ENCODE measurements at regions not wholly inside any gene's neighbourhood (a gene's known extent, or its start where the extent isn't known, plus 50 kb on each side); places are given as distances from the start of the nearest gene placed in this dataset.
"Not testable (repeated sequence)": the region's sequence is repeated elsewhere in the genome, so short reads cannot be mapped to it uniquely, and the experiment has no call there.

- peak; percentile 61 for DNase-seq (ENCODE audit: low spot score)
Observed at GRCh38 chr14:34300882-34301734, 160.9 kb downstream of the SPTSSA start.

- no peak for DNase-seq (ENCODE audit: low spot score)
Observed at GRCh38 chr14:34300330-34300729, 161.7 kb downstream of the SPTSSA start.

GRCh38 chr14:34299360-34299759 is 162.7 kb downstream of the SPTSSA start:
- no peak for DNase-seq (ENCODE audit: low spot score)

- DNase-seq (ENCODE audit: low spot score): no peak
Observed at GRCh38 chr14:34297786-34298520, 164.1 kb downstream of the SPTSSA start.

DNA sequence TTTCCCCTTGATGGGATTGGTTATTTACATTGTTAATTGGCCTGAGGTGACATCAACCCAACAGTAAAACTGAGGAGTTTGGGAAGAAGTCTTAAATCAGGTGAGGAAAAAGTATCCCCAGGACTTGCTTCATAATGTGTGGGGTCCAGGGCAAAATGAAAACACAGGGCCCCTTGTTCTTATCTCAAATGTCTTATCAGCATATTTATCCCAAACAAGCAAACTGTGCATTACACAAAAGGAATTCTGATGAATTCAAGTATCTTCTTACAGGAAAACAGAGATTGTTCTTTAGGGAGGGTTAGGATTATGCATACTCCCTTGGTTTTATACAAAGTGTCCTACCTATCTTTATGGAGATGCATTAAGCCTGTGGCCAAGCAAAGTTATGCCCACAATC is 178.4 kb downstream of the SPTSSA start:
- DNase-seq (ENCODE audit: low spot score): no peak

DNA sequence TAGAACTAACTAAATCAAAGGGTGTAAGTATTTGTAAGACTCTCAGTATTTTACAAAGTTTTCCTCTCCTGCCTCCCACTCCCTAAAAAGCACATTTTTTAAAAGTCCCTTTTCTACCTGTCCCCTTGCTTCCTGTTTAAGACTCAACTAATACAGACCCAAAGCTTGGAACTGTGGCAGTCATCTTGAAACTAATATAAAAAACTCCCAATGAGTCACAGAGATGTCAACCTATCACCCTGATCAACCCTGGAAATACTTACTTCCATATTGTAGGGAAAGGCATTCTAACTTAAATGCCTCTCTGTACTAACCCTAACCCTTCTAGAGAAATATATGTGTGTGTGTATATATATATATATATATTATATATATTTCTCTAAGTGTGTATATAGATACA is 184.8 kb downstream of the SPTSSA start:
- DNase-seq (ENCODE audit: low spot score): no peak

- no peak for DNase-seq (ENCODE audit: low spot score)
Observed at GRCh38 chr14:34275530-34275929, 186.5 kb downstream of the SPTSSA start.

DNA sequence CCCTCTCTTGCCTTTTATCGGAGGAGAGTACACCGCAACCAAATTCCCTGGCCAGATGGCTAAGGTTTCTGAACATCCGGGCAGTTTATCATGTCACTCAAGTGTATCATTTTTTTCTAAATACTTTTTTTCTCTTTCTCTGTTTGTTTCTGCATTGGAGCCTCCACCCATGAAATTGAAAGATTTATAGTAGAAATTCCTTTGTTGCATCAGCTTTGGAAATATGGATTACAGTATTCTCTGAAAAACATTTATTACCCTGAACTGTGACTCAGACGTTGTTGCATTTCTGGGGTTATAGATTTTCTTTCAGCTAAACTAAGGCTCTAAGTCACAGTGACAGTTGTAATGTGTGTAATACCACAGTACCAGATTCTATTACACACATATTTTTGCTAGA is 187.0 kb downstream of the SPTSSA start:
- peak; percentile 49 for DNase-seq (ENCODE audit: low spot score)

DNA sequence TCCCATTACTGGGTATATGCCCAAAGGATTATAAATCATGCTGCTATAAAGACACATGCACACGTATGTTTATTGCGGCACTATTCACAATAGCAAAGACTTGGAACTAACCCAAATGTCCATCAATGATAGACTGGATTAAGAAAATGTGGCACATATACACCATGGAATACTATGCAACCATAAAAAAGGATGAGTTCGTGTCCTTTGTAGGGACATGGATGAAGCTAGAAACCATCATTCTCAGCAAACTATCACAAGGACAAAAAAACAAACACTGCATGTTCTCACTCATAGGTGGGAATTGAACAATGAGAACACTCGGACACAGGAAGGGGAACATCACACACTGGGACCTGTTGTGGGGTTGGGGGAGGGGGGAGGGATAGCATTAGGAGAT is 188.3 kb downstream of the SPTSSA start:
- DNase-seq (ENCODE audit: low spot score): not testable (repeated sequence)

DNA sequence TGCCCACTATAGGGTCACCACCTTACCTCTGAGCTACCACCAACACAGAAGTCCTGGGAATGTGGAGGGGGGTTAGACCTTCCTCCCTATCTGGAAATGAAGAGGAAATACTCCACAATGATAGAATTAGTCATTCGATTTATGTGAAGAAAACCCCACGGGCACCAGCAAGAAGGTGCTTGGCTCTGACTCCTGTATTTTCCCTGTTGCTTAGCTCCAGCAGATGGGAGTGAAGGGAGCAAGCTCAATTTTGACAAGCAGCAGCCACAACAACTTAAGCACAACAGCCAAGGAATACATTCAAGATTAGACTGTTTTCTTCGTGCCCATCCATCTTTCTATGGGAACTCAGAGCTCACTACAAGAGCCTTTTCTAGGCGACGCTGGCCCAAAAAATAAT is 191.7 kb downstream of the SPTSSA start:
- no peak for DNase-seq (ENCODE audit: low spot score)

GRCh38 chr14:34266344-34266743 is 195.7 kb downstream of the SPTSSA start:
- no peak for DNase-seq (ENCODE audit: low spot score)

DNA sequence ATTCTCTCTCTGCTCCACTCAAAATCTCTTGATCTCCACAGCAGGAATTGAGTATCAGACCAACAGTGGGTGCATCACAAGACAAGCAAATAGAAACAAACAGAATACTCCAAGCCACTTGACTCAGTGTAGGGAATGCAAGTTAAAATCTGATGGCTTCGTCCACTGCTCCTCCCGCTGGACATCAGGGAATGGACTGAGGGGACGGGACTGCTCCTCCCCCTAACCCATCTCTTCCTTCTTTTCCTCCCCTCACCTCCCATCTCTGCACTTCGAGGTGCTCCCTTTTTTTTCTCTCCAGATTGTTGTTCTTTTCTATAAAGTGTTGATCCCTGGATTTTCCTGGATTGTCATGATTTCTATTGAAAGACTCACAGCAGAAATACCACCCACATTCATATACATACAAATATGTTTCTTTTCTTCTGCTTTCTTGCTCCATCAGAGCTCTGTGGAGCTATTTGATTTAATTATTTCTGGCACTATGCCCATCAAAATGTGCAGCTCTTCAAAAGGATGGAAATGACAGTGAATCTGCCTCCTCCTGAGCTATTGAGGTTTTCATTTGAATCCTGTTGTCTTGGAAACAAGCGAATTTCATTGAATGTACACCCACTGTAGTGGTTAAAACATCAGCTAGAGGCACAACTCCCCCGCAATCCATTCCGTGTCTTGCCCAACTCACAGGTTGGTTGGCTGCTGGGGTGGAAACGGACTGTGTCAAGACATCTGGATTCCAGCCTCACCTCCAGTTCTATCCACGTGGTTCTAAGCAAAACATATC is 199.7 kb downstream of the SPTSSA start:
- DNase-seq (ENCODE audit: low spot score): no peak

- DNase-seq (ENCODE audit: low spot score): no peak
Observed at GRCh38 chr14:34259996-34260395, 202.0 kb downstream of the SPTSSA start.

GRCh38 chr14:34258318-34258717 is 203.7 kb downstream of the SPTSSA start:
- DNase-seq (ENCODE audit: low spot score): no peak

- no peak for DNase-seq (ENCODE audit: low spot score)
Observed at GRCh38 chr14:34257505-34257904, 204.5 kb downstream of the SPTSSA start.

DNA sequence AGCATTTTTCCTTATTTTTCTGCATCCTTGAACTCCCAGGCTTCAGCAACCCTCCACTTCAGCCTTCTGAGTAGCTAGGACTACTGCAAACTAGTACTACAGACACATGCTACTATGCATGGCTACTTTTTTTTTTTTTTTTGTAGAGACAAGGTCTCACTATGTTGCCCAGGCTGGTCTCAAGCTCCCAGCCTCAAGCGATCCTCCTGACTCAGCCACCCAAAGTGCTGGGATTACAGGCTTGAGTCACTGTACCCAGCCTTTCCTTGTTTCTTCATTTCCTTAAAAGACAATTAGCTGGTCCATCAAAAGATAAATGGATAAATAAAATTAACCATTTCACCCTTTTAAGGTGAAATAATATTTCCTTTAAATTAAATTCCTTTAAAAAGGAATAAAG is 205.8 kb downstream of the SPTSSA start:
- no peak for DNase-seq (ENCODE audit: low spot score)

DNA sequence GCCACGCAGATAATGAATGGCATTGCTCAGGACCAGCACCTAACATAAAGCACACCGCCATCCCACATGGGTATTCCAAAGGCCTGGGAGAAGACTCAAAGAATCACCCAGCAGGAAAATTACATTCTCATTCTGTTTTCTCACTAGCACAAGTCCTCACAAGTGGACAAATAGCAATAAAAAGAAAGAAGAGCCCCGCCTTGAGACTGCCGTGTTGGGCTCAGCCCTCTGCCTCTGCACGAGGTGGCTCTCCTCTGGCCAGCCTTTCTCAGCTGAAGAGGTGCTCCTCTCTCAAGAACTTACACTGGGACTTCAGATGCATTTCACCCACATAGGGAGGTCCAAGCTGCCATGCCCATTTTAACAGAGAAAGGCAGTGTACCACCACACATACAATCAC is 207.5 kb downstream of the SPTSSA start:
- DNase-seq (ENCODE audit: low spot score): no peak

GRCh38 chr14:34254031-34254430 is 208.0 kb downstream of the SPTSSA start:
- no peak for DNase-seq (ENCODE audit: low spot score)

DNA sequence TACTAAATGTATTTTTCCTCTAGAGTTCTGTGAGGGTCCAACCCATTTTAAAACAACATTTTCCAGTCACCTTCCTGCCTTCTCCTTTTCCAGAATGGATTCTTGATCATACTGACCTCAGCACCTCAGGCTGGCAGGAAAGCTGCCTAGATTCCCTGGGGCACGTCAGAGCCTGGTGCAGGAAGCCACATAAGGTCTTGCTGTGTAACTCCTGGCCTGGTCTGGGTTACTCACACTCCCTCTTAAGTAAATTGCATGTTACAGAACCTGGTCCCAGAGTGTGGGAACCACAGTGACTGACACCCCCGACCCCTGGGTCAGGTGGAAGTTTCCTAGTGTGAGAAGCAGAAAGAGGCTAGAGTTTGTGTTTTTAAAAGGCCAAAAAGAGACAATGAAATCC is 209.8 kb downstream of the SPTSSA start:
- no peak for DNase-seq (ENCODE audit: low spot score)

DNA sequence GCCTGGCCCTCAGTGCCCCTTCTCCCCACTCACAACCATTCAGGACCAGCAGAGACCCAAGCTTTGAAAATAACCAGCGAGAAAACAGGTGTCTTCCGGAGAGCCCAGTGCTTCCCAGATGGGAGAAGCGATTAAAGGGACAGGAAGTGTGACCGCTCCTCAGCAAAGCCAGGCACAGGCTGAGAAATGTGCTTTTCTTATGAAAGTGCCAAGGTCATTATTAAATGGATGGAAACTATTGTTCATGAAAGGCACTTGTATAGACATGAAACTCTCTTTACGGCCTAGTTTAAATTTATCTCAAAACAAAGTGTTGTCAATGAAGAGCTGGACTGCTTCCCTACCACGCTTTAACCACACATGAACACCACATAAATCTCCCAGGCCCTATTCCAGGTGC is 210.4 kb downstream of the SPTSSA start:
- no peak for DNase-seq (ENCODE audit: low spot score)

DNA sequence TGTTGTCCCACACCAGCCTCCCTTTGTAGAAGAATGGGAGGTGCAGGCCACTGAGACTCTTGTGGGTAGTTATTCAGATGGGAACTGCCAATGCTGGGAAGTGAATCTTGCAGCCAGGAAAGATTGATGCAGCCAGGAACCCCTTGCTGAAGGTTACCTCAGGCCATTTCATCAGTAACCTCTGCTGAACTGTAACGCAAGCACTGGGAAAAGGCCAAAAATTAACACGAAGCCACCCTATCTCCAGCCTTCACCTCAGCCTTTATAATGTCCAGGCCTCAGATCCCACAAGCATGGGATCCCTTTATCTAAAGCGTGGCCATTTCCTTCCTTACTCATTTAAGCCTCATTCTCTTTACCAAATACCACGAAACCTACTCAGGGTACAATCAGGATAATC is 211.1 kb downstream of the SPTSSA start:
- DNase-seq (ENCODE audit: low spot score): peak; percentile 47

GRCh38 chr14:34247605-34248004 is 214.4 kb downstream of the SPTSSA start:
- no peak for DNase-seq (ENCODE audit: low spot score)

All from umbilical cord (tissue), 1 donor.